Trophoblast cell (in vitro differentiated cells and primary cell): ENCODE measurements at regions not wholly inside any gene's neighbourhood (a gene's known extent, or its start where the extent isn't known, plus 50 kb on each side); places are given as distances from the start of the nearest gene placed in this dataset.

Experiments
- DNase-seq, 2 donors: peaks; one replicate each; pipeline ENCODE4 v3.0.0-alpha.2; 2016
- H2AFZ ChIP-seq: 2 replicates; pipeline ENCODE4 v1.6.1; 2013; ENCODE audit warnings: low read length, moderate library complexity, mild to moderate bottlenecking; ENCODE audit not compliant: insufficient read depth, poor library complexity
- H2AK5ac ChIP-seq: 2 replicates; pipeline ENCODE4 v1.6.1; 2013; ENCODE audit warnings: mild to moderate bottlenecking, low read length
- H2BK120ac ChIP-seq: 2 replicates; pipeline ENCODE4 v1.6.1; 2013; ENCODE audit warnings: low read length, mild to moderate bottlenecking, moderate library complexity; ENCODE audit not compliant: insufficient read depth, poor library complexity
- H2BK12ac ChIP-seq: 2 replicates; pipeline ENCODE4 v1.6.1; 2013; ENCODE audit warnings: mild to moderate bottlenecking, low read length, moderate library complexity
- H2BK5ac ChIP-seq: 2 replicates; pipeline ENCODE4 v1.6.1; 2013; ENCODE audit warnings: low read length, low read depth, moderate library complexity, mild to moderate bottlenecking; ENCODE audit not compliant: poor library complexity
- H3K14ac ChIP-seq: 2 replicates; pipeline ENCODE4 v1.6.1; 2013; ENCODE audit warnings: mild to moderate bottlenecking, low read length
- H3K18ac ChIP-seq: 2 replicates; pipeline ENCODE4 v1.6.1; 2013; ENCODE audit warnings: mild to moderate bottlenecking, low read length
- H3K23ac ChIP-seq: 2 replicates; pipeline ENCODE4 v1.6.1; 2013; ENCODE audit warnings: low read length
- H3K27ac ChIP-seq: 2 replicates; pipeline ENCODE4 v1.5.1; 2013; ENCODE audit warnings: low read depth, mild to moderate bottlenecking, inconsistent platforms, low read length, moderate library complexity
- H3K27me3 ChIP-seq: 2 replicates; pipeline ENCODE4 v1.6.1; 2013; ENCODE audit warnings: inconsistent platforms, mild to moderate bottlenecking, low read length, moderate library complexity; ENCODE audit not compliant: insufficient read depth
- H3K36me3 ChIP-seq, 2 experiments: 1 replicate in 1 of 2; 2 replicates in 1 of 2; pipeline ENCODE4 v1.6.1; 2013; ENCODE audit warnings: low read length in 2 of 2, mild to moderate bottlenecking in 2 of 2, moderate library complexity in 1 of 2; ENCODE audit not compliant: insufficient read depth in 2 of 2, control insufficient read depth in 1 of 2
- H3K4ac ChIP-seq: 2 replicates; pipeline ENCODE4 v1.6.1; 2013; ENCODE audit warnings: low read depth, mild to moderate bottlenecking, low read length, moderate library complexity
- H3K4me1 ChIP-seq, 2 experiments: 1 replicate in 1 of 2; 2 replicates in 1 of 2; pipeline ENCODE4 v1.6.1; 2013; ENCODE audit warnings: low read length in 2 of 2, mild to moderate bottlenecking in 2 of 2, moderate library complexity in 1 of 2; ENCODE audit not compliant: insufficient read depth in 2 of 2, control insufficient read depth in 1 of 2
- H3K4me2 ChIP-seq: 2 replicates; pipeline ENCODE4 v1.6.1; 2013; ENCODE audit warnings: inconsistent platforms, mild to moderate bottlenecking, low read length, moderate library complexity
- H3K4me3 ChIP-seq: 2 replicates; pipeline ENCODE4 v1.5.1; 2013; ENCODE audit warnings: mild to moderate bottlenecking, low read depth, low read length, inconsistent platforms
- H3K79me1 ChIP-seq: one replicate; pipeline ENCODE4 v1.6.1; 2013; ENCODE audit warnings: low read length
- H3K79me2 ChIP-seq: 2 replicates; pipeline ENCODE4 v1.6.1; 2013; ENCODE audit warnings: low read length, mild to moderate bottlenecking; ENCODE audit not compliant: control insufficient read depth, insufficient read depth, poor library complexity
- H3K9ac ChIP-seq: 2 replicates; pipeline ENCODE4 v1.6.1; 2013; ENCODE audit warnings: mild to moderate bottlenecking, low read length
- H3K9me3 ChIP-seq: 2 replicates; pipeline ENCODE4 v1.6.1; 2013; ENCODE audit warnings: low read depth, mild to moderate bottlenecking, control low read depth, inconsistent platforms, low read length; ENCODE audit not compliant: insufficient read depth
- H4K12ac ChIP-seq: 2 replicates; pipeline ENCODE4 v1.6.1; 2013; ENCODE audit warnings: low read depth, mild to moderate bottlenecking, low read length, moderate library complexity
- H4K8ac ChIP-seq: 2 replicates; pipeline ENCODE4 v1.6.1; 2013; ENCODE audit warnings: low read depth, mild to moderate bottlenecking, low read length, moderate library complexity
- H4K91ac ChIP-seq: one replicate; pipeline ENCODE4 v1.6.1; 2013; ENCODE audit warnings: low read depth, mild to moderate bottlenecking, low read length, moderate library complexity
- WGBS: extraction: QIAGEN DNeasy Blood & Tissue Kit; methylation state at CpG from one replicate; pipeline ENCODE4 v1.1.7; 2013; ENCODE audit warnings: missing lambda C conversion rate; ENCODE audit not compliant: insufficient read length, insufficient coverage; ENCODE audit errors: extremely low coverage; 5-methylcytosine and 5-hydroxymethylcytosine counted together

DNA sequence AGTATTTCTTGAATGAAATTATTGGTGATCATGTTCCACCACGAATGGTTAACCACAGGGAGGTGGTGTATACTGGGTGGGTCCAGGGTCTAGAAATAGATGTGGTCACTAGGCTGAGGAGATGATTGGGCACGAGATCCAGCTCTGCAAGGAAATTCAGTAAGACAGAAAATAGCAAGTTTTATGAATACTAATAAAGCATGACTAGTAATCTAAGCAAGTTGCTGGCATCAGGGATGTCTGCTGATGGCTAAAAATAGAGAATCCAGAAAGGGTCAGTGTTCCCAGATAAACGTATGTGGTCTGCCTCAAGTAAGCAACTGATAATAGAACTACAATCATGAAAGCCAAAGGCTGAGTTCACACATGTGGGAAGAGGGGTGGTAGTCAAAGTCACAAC is 108.3 kb upstream of the FRMD4B start:
- no peak overlapping the region for H2BK12ac ChIP-seq
- DNase-seq: no peak
- H3K27ac ChIP-seq: no peak overlapping the region
- H4K12ac ChIP-seq: no peak overlapping the region
- H4K91ac ChIP-seq: no peak overlapping the region
- H3K79me1 ChIP-seq: no peaks in the 10 kb centered on the region
- no peak overlapping the region for H2AK5ac ChIP-seq
- H3K79me2 ChIP-seq: no peaks in the 10 kb centered on the region
- no peak overlapping the region for H3K18ac ChIP-seq
- no peaks in the 10 kb centered on the region for H3K4me1 ChIP-seq
- no peak overlapping the region for H2BK5ac ChIP-seq
- H4K8ac ChIP-seq: no peak overlapping the region
- H3K4ac ChIP-seq: no peak overlapping the region
- H3K14ac ChIP-seq: no peak overlapping the region
- H3K36me3 ChIP-seq: no peaks in the 10 kb centered on the region
- no peak overlapping the region for H3K23ac ChIP-seq
- H2BK120ac ChIP-seq: no peak overlapping the region
- no peak overlapping the region for H3K9ac ChIP-seq
- no peaks in the 10 kb centered on the region for H3K9me3 ChIP-seq
- H3K4me2 ChIP-seq: no peak overlapping the region
- no peak overlapping the region for H2AFZ ChIP-seq
- no peak overlapping the region for H3K4me3 ChIP-seq
- H3K27me3 ChIP-seq: no peaks in the 10 kb centered on the region
- WGBS: no CpG with 5 or more reads among the region's 3 CpGs

DNA sequence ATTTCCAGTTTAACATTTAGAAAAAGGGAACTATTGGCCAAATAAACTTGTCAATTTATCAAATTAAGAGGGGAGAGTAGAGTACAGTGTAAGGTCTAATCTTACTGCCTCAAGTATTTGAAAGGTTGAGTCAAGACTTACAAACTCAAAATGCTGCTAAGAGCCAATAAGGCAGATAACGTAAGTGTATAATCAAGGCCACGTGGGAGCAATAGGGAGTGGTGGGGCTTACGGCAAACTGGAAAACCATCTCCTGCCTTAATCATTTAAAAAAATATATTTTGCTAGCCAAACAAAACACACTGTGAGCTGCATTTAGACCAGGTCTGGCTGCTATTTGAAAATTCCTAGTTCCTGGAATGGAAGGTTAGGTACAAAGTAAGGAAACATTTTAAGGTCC is 107.3 kb upstream of the FRMD4B start:
- no peak overlapping the region for H4K12ac ChIP-seq
- no peak overlapping the region for H3K27ac ChIP-seq
- H3K9ac ChIP-seq: no peak overlapping the region
- H2AFZ ChIP-seq: no peak overlapping the region
- H3K4me1 ChIP-seq: no peaks in the 10 kb centered on the region
- H2BK120ac ChIP-seq: no peak overlapping the region
- H3K79me2 ChIP-seq: no peaks in the 10 kb centered on the region
- no peak overlapping the region for H3K18ac ChIP-seq
- no peak overlapping the region for H3K4ac ChIP-seq
- no peak overlapping the region for H3K14ac ChIP-seq
- no peak overlapping the region for H3K4me3 ChIP-seq
- no peak overlapping the region for H3K4me2 ChIP-seq
- no CpG with 5 or more reads among the region's 3 CpGs for WGBS
- no peak overlapping the region for H2BK12ac ChIP-seq
- no peak overlapping the region for H4K91ac ChIP-seq
- no peak overlapping the region for H4K8ac ChIP-seq
- no peaks in the 10 kb centered on the region for H3K27me3 ChIP-seq
- H3K9me3 ChIP-seq: no peaks in the 10 kb centered on the region
- H3K36me3 ChIP-seq: no peaks in the 10 kb centered on the region
- no peak overlapping the region for H2AK5ac ChIP-seq
- DNase-seq: no peak
- H2BK5ac ChIP-seq: no peak overlapping the region
- H3K79me1 ChIP-seq: no peaks in the 10 kb centered on the region
- H3K23ac ChIP-seq: no peak overlapping the region

DNA sequence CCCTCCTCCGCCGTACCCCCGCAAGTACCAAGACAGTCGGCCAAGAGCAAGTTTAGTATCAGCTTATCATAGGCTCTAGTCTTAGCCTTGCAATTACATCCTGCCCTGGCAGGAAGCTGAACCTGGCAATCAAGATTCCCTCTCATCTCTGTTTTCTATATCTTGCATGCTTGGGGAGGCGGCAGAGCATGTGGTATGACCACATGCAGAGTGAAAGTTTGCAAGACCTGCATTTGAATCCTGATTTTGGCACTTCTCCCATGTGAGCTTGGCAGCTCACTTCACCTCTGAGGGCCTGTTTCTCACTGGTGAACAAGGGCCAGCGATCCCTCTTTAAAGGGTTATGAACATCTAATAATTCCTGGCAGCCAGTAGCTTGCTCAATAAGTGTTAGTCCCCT is 106.1 kb upstream of the FRMD4B start:
- H3K27me3 ChIP-seq: no peaks in the 10 kb centered on the region
- H3K4me2 ChIP-seq: no peak overlapping the region
- H2BK120ac ChIP-seq: no peak overlapping the region
- H3K18ac ChIP-seq: no peak overlapping the region
- no peak overlapping the region for H3K4ac ChIP-seq
- no peak overlapping the region for H4K91ac ChIP-seq
- no peaks in the 10 kb centered on the region for H3K4me1 ChIP-seq
- H2AFZ ChIP-seq: no peak overlapping the region
- no peak overlapping the region for H3K4me3 ChIP-seq
- no peak overlapping the region for H2BK12ac ChIP-seq
- no peak overlapping the region for H4K8ac ChIP-seq
- H3K23ac ChIP-seq: no peak overlapping the region
- H3K79me1 ChIP-seq: no peaks in the 10 kb centered on the region
- no CpG with 5 or more reads among the region's 6 CpGs for WGBS
- H3K79me2 ChIP-seq: no peaks in the 10 kb centered on the region
- H3K27ac ChIP-seq: no peak overlapping the region
- no peaks in the 10 kb centered on the region for H3K36me3 ChIP-seq
- no peak overlapping the region for H3K14ac ChIP-seq
- H3K9ac ChIP-seq: no peak overlapping the region
- H2AK5ac ChIP-seq: no peak overlapping the region
- H2BK5ac ChIP-seq: no peak overlapping the region
- DNase-seq: no peak
- H4K12ac ChIP-seq: no peak overlapping the region
- H3K9me3 ChIP-seq: no peaks in the 10 kb centered on the region

DNA sequence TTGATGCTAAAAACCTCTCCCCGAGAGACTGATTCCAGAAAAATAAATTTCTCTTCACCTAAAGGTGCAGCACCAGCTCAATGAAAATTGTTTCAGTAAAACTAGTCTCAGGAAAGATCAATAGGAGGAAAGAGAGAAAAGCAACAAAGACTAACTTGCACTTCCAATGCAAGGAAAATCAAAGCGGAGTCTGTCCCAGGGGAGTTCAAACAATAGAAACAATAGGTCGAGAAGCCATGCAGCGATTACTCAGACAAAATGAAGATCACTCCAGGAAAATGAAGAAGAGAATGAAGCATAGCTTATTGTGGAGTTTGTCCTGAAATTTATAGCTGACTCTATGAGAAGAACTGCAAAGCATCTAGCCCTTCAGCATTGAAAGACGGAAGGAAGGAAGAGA is 105.1 kb upstream of the FRMD4B start:
- no peak overlapping the region for H3K4me2 ChIP-seq
- no peaks in the 10 kb centered on the region for H3K36me3 ChIP-seq
- no peaks in the 10 kb centered on the region for H3K79me1 ChIP-seq
- H3K23ac ChIP-seq: no peak overlapping the region
- no peak overlapping the region for H3K4ac ChIP-seq
- no peak for DNase-seq
- no peak overlapping the region for H4K12ac ChIP-seq
- no peak overlapping the region for H2BK12ac ChIP-seq
- H2BK5ac ChIP-seq: no peak overlapping the region
- no peak overlapping the region for H3K27ac ChIP-seq
- H3K14ac ChIP-seq: no peak overlapping the region
- no peak overlapping the region for H2AK5ac ChIP-seq
- no CpG with 5 or more reads among the region's 5 CpGs for WGBS
- no peak overlapping the region for H2AFZ ChIP-seq
- H3K79me2 ChIP-seq: no peaks in the 10 kb centered on the region
- H4K91ac ChIP-seq: no peak overlapping the region
- no peaks in the 10 kb centered on the region for H3K4me1 ChIP-seq
- no peaks in the 10 kb centered on the region for H3K9me3 ChIP-seq
- H3K4me3 ChIP-seq: no peak overlapping the region
- no peak overlapping the region for H4K8ac ChIP-seq
- no peak overlapping the region for H3K9ac ChIP-seq
- H2BK120ac ChIP-seq: no peak overlapping the region
- H3K18ac ChIP-seq: no peak overlapping the region
- H3K27me3 ChIP-seq: no peaks in the 10 kb centered on the region
